ENCODE measurements at regions not wholly inside any gene's neighbourhood (a gene's known extent, or its start where the extent isn't known, plus 50 kb on each side); places are given as distances from the start of the nearest gene placed in this dataset.

GRCh38 chr16:82470620-82471152 is 156.1 kb upstream of the CDH13 start (continued):
- TF ChIP-seq MTF2 (CRISPR knock-in tag; IDR thresholded peaks at IDR 0.05; ENCODE audit: borderline replicate concordance) (no peak), RBM22 (optimal IDR thresholded peaks at IDR 0.05; ENCODE audit: low read length) (no peak), UBTF (CRISPR knock-in tag; IDR thresholded peaks at IDR 0.05) (no peak), MED8 (CRISPR knock-in tag; IDR thresholded peaks at IDR 0.05; ENCODE audit: insufficient replicate concordance) (no peak), HOXD1 (CRISPR knock-in tag; IDR thresholded peaks at IDR 0.05) (no peak), ZNF850 (CRISPR knock-in tag; conservative IDR thresholded peaks at IDR 0.05) (no peak), ZNF737 (CRISPR knock-in tag; IDR thresholded peaks at IDR 0.05; ENCODE audit: borderline replicate concordance) (peak; percentile 49; the same call in 1 of the 2 replicates), HOXA7 (CRISPR knock-in tag; IDR thresholded peaks at IDR 0.05) (no peak), ZNF883 (CRISPR knock-in tag; IDR thresholded peaks at IDR 0.05; ENCODE audit: not compliant biosample characterization) (no peak), IRF1 (CRISPR knock-in tag; IDR thresholded peaks at IDR 0.05; ENCODE audit: low read depth) (no peak), ZBTB26 (CRISPR knock-in tag; IDR thresholded peaks at IDR 0.05; ENCODE audit: borderline replicate concordance) (no peak), ZNF264 (CRISPR knock-in tag; IDR thresholded peaks at IDR 0.05) (no peak), ZNF20 (CRISPR knock-in tag; IDR thresholded peaks at IDR 0.05) (no peak), ZNF780A (CRISPR knock-in tag; IDR thresholded peaks at IDR 0.05) (no peak), MTF1 (CRISPR knock-in tag; IDR thresholded peaks at IDR 0.05) (no peak), RNF219 (CRISPR knock-in tag; IDR thresholded peaks at IDR 0.05) (no peak), ISL2 (CRISPR knock-in tag; IDR thresholded peaks at IDR 0.05) (no peak), TFDP1 (CRISPR knock-in tag; IDR thresholded peaks at IDR 0.05; ENCODE audit: borderline replicate concordance) (no peak), RELA (CRISPR knock-in tag; IDR thresholded peaks at IDR 0.05) (no peak), RFXANK (CRISPR knock-in tag; IDR thresholded peaks at IDR 0.05) (no peak), RFX5 (IDR thresholded peaks at IDR 0.05; ENCODE audit: low read depth, low read length) (no peak), TBX2 (CRISPR knock-in tag; IDR thresholded peaks at IDR 0.05; ENCODE audit: borderline replicate concordance) (peak; percentile 59; the same call in 1 of the 2 replicates)
